Bronchial epithelial cell (primary cell): ENCODE measurements at regions not wholly inside any gene's neighbourhood (a gene's known extent, or its start where the extent isn't known, plus 50 kb on each side); places are given as distances from the start of the nearest gene placed in this dataset.

Experiments used
- DNase-seq: peaks from one replicate; pipeline ENCODE4 v3.0.0-alpha.2; 2010; ENCODE audit warnings: low read depth
- FAIRE-seq: peaks from 2 replicates; lab custom pipeline; 2011; peaks lifted over from hg19 to GRCh38; lab: Jason Lieb, UNC
- H3K27me3 ChIP-seq: 2 replicates; pipeline ENCODE4 v1.5.1; 2011; ENCODE audit warnings: low read length; ENCODE audit not compliant: control insufficient read depth, insufficient read depth
- H3K36me3 ChIP-seq: 2 replicates; pipeline ENCODE4 v1.5.1; 2011; ENCODE audit warnings: low read length; ENCODE audit not compliant: control insufficient read depth, insufficient read depth
- H3K4me3 ChIP-seq: 2 replicates; pipeline ENCODE4 v1.5.1; 2011; ENCODE audit warnings: mild to moderate bottlenecking, low read depth, low read length, control low read depth
- CTCF ChIP-seq: IDR thresholded peaks from 2 replicates; pipeline ENCODE4 v1.5.1; 2011; ENCODE audit warnings: mild to moderate bottlenecking, moderate library complexity, low read length, control low read depth, inconsistent platforms; ENCODE audit not compliant: insufficient read depth, severe bottlenecking

DNA sequence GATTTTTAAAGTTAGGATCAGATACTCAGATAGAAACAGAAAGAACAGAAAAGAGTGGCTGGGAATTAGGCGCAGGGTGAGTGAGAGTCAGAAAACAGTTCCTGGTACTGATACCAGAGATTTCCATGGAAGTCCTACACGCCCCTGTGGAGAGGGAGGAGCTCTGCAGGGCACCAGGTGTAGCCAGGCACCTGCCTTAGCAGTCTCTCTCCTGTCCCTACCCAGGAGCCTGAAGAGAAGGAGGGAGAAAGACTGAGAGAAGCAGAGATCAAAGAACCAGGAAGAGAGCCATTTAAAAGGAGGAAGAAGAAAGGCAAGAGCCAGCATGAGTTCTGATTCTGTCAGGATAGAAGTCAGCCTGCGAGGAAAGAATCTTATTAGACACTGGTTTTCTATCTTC is 65.0 kb downstream of the CBLN1 start:
- FAIRE-seq (no peak), DNase-seq (no peak)
- no peak for TF ChIP-seq CTCF
- Histone ChIP-seq H3K4me3 (no peak overlapping the region), H3K27me3 (no peaks in the 10 kb centered on the region), H3K36me3 (no peaks in the 10 kb centered on the region)

GRCh38 chr16:49213594-49213993 is 68.0 kb downstream of the CBLN1 start:
- Histone ChIP-seq H3K4me3 (no peak overlapping the region), H3K27me3 (no peaks in the 10 kb centered on the region), H3K36me3 (no peaks in the 10 kb centered on the region)
- no peak for FAIRE-seq
- DNase-seq: no peak
- TF ChIP-seq CTCF: no peak

GRCh38 chr16:49204191-49204590 is 77.4 kb downstream of the CBLN1 start:
- no peak overlapping the region for H3K4me3 ChIP-seq
- H3K36me3 ChIP-seq: no peaks in the 10 kb centered on the region
- FAIRE-seq (no peak), DNase-seq (no peak)
- H3K27me3 ChIP-seq: no peaks in the 10 kb centered on the region
- TF ChIP-seq CTCF: no peak

- H3K4me3 ChIP-seq: no peak overlapping the region
- FAIRE-seq: peak; percentile 28
- no peak for DNase-seq
Observed at GRCh38 chr16:49203361-49203760, 78.3 kb downstream of the CBLN1 start.

GRCh38 chr16:49201118-49201517 is 80.5 kb downstream of the CBLN1 start:
- no peak overlapping the region for H3K4me3 ChIP-seq
- no peak for DNase-seq
- FAIRE-seq: no peak
- no peak for TF ChIP-seq CTCF
- H3K27me3 ChIP-seq: no peaks in the 10 kb centered on the region
- H3K36me3 ChIP-seq: no peaks in the 10 kb centered on the region

More at GRCh38 chr16:49203361-49203760, 78.3 kb downstream of the CBLN1 start:
- H3K36me3 ChIP-seq: no peaks in the 10 kb centered on the region
- no peaks in the 10 kb centered on the region for H3K27me3 ChIP-seq
- no peak for TF ChIP-seq CTCF

- Histone ChIP-seq H3K27me3 (no peaks in the 10 kb centered on the region), H3K4me3 (no peak overlapping the region), H3K36me3 (no peaks in the 10 kb centered on the region)
- no peak for DNase-seq
- TF ChIP-seq CTCF: no peak
- no peak for FAIRE-seq
Observed at GRCh38 chr16:49200223-49200820, 81.3 kb downstream of the CBLN1 start.
